Transverse colon (tissue), 4 donors: ENCODE measurements at regions not wholly inside any gene's neighbourhood (a gene's known extent, or its start where the extent isn't known, plus 50 kb on each side); places are given as distances from the start of the nearest gene placed in this dataset.

Source experiments
- DNase-seq: peaks from one replicate; pipeline ENCODE4 v3.0.0-alpha.2; 2019
- H3K27ac ChIP-seq, 4 donors: fragments of 200-600 bp; sonication (generic); 2 replicates each; pipeline ENCODE4 v1.5.1; 2016 to 2018; ENCODE audit warnings: inconsistent platforms in 4 of 4
- H3K27me3 ChIP-seq: fragments of 200-600 bp; sonication (generic); 2 replicates; pipeline ENCODE4 v1.5.1; 2017; ENCODE audit warnings: inconsistent platforms
- H3K36me3 ChIP-seq, 4 donors: fragments of 200-600 bp; sonication (generic); 2 replicates each; pipeline ENCODE4 v1.5.1; 2017 to 2019; ENCODE audit warnings: inconsistent platforms in 4 of 4
- H3K4me1 ChIP-seq, 4 donors: fragments of 200-600 bp; sonication (generic); 2 replicates each; pipeline ENCODE4 v1.5.1; 2017 to 2020; ENCODE audit warnings: inconsistent platforms in 4 of 4
- H3K4me3 ChIP-seq, 4 donors: fragments of 200-600 bp; sonication (generic); 1 replicate in 1 of 4; 2 replicates in 3 of 4; pipeline versions ENCODE4 v1.5.1 to v1.6.1; 2017 to 2019; ENCODE audit warnings: inconsistent platforms in 4 of 4
- H3K9me3 ChIP-seq, 2 donors: fragments of 200-600 bp; sonication (generic); 2 replicates each; pipeline ENCODE4 v1.5.1; 2017 to 2019; ENCODE audit warnings: inconsistent platforms in 2 of 2
- CTCF ChIP-seq, 5 experiments: fragments of 200-600 bp in 3 of 5; fragments of 450-650 bp in 2 of 5; sonication (generic) in 3 of 5; IDR thresholded peaks; 1 replicate in 2 of 5; 2 replicates in 3 of 5; pipeline ENCODE4 v1.5.1; 2016 to 2017; ENCODE audit warnings: antibody characterized with exemption in 5 of 5, inconsistent platforms in 3 of 5, mild to moderate bottlenecking in 2 of 5, moderate library complexity in 1 of 5
- EP300 ChIP-seq: sonication (generic); formaldehyde crosslinking; IDR thresholded peaks from one replicate; pipeline ENCODE4 v1.6.1; 2017; ENCODE audit warnings: antibody characterized with exemption, low read depth
- POLR2A ChIP-seq: fragments of 450-650 bp; IDR thresholded peaks from one replicate; pipeline ENCODE4 v1.6.1; 2016; ENCODE audit warnings: antibody characterized with exemption, mild to moderate bottlenecking, moderate library complexity
- POLR2AphosphoS5 ChIP-seq, 3 donors: sonication (generic); formaldehyde crosslinking; IDR thresholded peaks; one replicate each; pipeline ENCODE4 v1.6.1; 2016; ENCODE audit warnings: antibody characterized with exemption in 3 of 3
- WGBS, 2 donors: methylation state at CpG; one replicate each; pipeline ENCODE4 v1.1.5; 2018; ENCODE audit warnings: low coverage in 1 of 2; 5-methylcytosine and 5-hydroxymethylcytosine counted together
- in situ Hi-C, 4 donors: fragments of 200-750 bp; cut with MboI; loops; one replicate each; pipeline versions ENCODE4 v1.15.0 to v1.15.1; 2017; ENCODE audit warnings: low sequenced_read_pairs in 3 of 4, low pct_ligation_motif_present in 1 of 4, low pct_unique_long_range_greater_than_20kb in 1 of 4
- intact Hi-C: fragments of 100-400 bp; cut with DNase I; formaldehyde crosslinking; loops from one replicate; pipeline ENCODE4 v1.15.1; 2023; ENCODE audit warnings: low total_unique reads

DNA sequence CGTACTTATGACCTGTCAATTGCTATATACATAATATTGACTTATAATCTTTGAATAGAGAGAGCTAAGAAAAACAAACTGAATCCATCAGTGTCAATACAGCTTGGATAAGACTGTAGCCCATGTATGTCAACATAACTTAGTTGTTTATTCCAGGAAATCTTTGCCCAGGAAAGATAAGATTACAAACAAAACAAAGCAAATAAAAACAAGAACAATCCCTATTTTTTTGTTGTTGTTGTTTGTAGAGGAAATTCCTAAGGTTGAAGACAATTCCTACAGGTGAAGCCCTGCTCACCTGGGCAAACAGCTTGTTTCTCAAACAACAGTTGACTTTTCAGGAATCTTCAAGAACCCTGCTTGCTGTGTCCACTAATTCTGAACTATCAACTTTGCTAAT is 76.0 kb downstream of the HYCC1 start:
- Histone ChIP-seq H3K27me3 (no peaks in the 10 kb centered on the region), H3K4me3 (no peak overlapping the region), H3K36me3 (no peaks in the 10 kb centered on the region), H3K9me3 (no peaks in the 10 kb centered on the region), H3K27ac (no peak overlapping the region), H3K4me1 (no peaks in the 10 kb centered on the region)
- intact Hi-C loops: no loop called here
- TF ChIP-seq POLR2A: no peak
- TF ChIP-seq EP300: no peak
- no peak for TF ChIP-seq POLR2AphosphoS5 (IDR thresholded peaks at IDR 0.05)
- TF ChIP-seq CTCF (IDR thresholded peaks at IDR 0.05): no peak
- in situ Hi-C loops: no loop called here
- WGBS, 2 donors: 71 to 80% methylated on average over 1 of the region's 1 CpG
- no peak for DNase-seq

GRCh38 chr7:22936246-22936645 is 77.7 kb downstream of the HYCC1 start:
- 91 to 94% methylated on average over 3 of the region's 3 CpGs for WGBS, 2 donors
- intact Hi-C loops (no loop called here), in situ Hi-C loops (no loop called here)
- Histone ChIP-seq H3K9me3 (no peaks in the 10 kb centered on the region), H3K36me3 (no peaks in the 10 kb centered on the region), H3K27me3 (no peaks in the 10 kb centered on the region), H3K4me3 (no peak overlapping the region), H3K4me1 (no peaks in the 10 kb centered on the region), H3K27ac (no peak overlapping the region)
- TF ChIP-seq CTCF (IDR thresholded peaks at IDR 0.05) (no peak), POLR2A (no peak), POLR2AphosphoS5 (IDR thresholded peaks at IDR 0.05) (no peak), EP300 (no peak)
- no peak for DNase-seq

GRCh38 chr7:22935269-22935668 is 78.7 kb downstream of the HYCC1 start:
- intact Hi-C loops: no loop called here
- 0% methylated on average over 1 of the region's 1 CpG; no CpG with 5 or more reads in 1 of the 2 donors for WGBS, 2 donors

DNA sequence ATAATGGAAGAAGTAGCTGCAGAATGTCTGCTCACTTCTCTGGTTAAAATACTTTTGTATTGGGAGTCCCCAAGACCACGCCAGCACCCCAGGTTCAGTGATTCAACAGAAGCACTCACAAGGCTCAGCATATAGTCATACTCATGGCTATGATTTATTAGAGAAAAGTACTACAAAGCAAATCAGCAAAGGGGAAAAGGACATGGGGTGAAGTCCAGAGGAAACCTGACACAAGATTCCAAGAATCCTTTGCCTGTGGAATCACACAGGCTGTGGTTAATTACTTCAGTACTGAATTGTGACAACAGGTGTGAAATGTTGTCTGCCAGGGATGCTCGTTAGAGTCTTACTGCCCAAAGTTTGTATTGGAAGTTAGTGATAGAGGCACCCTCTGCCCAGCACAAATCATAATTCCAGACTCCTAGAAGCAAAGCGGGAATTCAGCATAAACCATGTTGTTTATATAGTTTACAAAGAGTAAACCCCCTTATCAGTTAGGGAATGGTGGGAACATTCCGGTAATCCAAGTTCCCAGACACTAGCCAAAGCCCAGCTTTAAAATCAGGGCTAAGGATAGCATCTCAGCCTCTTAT is 79.4 kb downstream of the HYCC1 start:
- no peak for TF ChIP-seq POLR2AphosphoS5 (IDR thresholded peaks at IDR 0.05)
- TF ChIP-seq EP300: no peak
- TF ChIP-seq CTCF (IDR thresholded peaks at IDR 0.05): no peak
- TF ChIP-seq POLR2A: no peak
- no peak overlapping the region for H3K4me3 ChIP-seq
- H3K27ac ChIP-seq: peak overlapping the region in 1 of 4 donors; percentile 8
- intact Hi-C loops (no loop called here), in situ Hi-C loops (no loop called here)
- no peak for DNase-seq
- H3K27me3 ChIP-seq: no peaks in the 10 kb centered on the region
- no peaks in the 10 kb centered on the region for H3K4me1 ChIP-seq
- WGBS, 2 donors: 26 to 43% methylated on average over 1 to 4 of the region's 4 CpGs
- no peaks in the 10 kb centered on the region for H3K36me3 ChIP-seq
- H3K9me3 ChIP-seq: no peaks in the 10 kb centered on the region

More at GRCh38 chr7:22935269-22935668, 78.7 kb downstream of the HYCC1 start:
- Histone ChIP-seq H3K27me3 (no peaks in the 10 kb centered on the region), H3K4me1 (no peaks in the 10 kb centered on the region), H3K4me3 (no peak overlapping the region), H3K36me3 (no peaks in the 10 kb centered on the region), H3K27ac (no peak overlapping the region), H3K9me3 (no peaks in the 10 kb centered on the region)
- DNase-seq: no peak
- TF ChIP-seq POLR2A: no peak
- TF ChIP-seq EP300: no peak
- TF ChIP-seq POLR2AphosphoS5 (IDR thresholded peaks at IDR 0.05): no peak
- TF ChIP-seq CTCF (IDR thresholded peaks at IDR 0.05): no peak
- in situ Hi-C loops: no loop called here
